ENCODE measurements at regions not wholly inside any gene's neighbourhood (a gene's known extent, or its start where the extent isn't known, plus 50 kb on each side); places are given as distances from the start of the nearest gene placed in this dataset.

DNA sequence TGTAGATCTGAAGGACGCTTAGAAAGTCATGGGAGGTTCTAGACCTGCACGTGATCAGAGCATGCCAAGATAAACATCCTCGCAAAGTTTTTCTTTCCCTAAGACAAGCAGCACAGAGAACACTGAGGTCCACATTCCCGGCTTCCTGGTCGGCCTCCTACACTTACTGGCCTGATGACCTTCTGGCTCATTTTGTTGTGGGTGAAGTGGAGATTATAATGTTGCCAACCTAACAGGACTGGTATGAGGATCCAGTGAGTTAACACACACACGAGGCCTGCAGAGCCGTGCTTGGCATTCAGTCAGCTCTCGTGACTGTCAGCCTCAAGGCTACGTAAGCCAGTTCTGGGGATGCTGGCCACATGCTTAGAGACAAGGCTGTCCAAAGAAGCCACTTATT lies 186.0 kb downstream of the TENT4A start:
- TF ChIP-seq CTCF (IDR thresholded peaks at IDR 0.05) = no peak
- no peak for TF ChIP-seq POLR2A (IDR thresholded peaks at IDR 0.05)

Measured in prostate gland (tissue), 2 donors.